DMS114 treated with DMSO at 0.1 percent for 48 hours (cell line): ENCODE measurements at regions not wholly inside any gene's neighbourhood (a gene's known extent, or its start where the extent isn't known, plus 50 kb on each side); places are given as distances from the start of the nearest gene placed in this dataset.
"Not testable (repeated sequence)": the region's sequence is repeated elsewhere in the genome, so short reads cannot be mapped to it uniquely, and the experiment has no call there.

Experiments
- DNase-seq: peaks from one replicate; lab custom pipeline; 2025; ENCODE audit not compliant: unreplicated experiment; lab: John Stamatoyannopoulos, UW

DNA sequence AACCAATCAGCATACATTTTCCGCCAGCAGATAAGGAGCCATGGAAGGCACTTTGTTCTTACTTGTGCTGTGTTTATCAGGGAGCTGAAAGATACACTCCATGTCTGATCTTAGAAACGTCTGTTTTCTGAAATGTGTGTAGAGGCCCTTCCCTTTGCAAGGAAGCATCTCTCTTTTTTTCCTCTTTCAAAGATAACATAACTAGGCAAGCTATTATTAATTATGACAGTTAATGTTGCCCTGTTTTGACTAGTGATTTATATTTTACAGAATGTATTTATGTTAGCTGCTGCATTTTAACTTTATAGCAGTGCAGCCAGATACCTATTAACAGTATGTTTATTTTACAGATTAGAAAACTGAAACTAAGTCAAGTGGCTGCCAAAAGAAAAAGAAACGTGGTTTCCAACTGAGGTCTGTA is 683.2 kb upstream of the IGFBP3 start:
- DNase-seq = no peak

DNA sequence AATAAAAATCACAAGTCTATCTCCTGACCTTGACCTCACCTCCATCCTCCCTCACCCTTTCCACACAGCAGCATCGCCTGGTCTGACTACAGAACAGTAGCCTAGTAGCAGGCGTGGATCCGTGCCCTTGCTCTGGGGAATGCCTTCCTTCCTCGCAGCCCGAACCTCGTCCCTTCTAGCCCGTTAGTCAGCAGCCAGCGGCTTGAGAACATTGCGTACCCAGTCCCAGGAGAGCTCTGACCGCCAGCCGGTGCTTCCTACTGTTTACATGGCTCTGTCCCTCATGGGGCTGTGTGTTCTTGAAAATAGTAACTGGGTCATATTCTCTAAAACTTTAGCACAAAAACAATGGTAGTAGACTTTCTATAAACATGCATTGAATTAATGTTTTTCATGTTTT is 682.7 kb upstream of the IGFBP3 start:
- no peak for DNase-seq

DNA sequence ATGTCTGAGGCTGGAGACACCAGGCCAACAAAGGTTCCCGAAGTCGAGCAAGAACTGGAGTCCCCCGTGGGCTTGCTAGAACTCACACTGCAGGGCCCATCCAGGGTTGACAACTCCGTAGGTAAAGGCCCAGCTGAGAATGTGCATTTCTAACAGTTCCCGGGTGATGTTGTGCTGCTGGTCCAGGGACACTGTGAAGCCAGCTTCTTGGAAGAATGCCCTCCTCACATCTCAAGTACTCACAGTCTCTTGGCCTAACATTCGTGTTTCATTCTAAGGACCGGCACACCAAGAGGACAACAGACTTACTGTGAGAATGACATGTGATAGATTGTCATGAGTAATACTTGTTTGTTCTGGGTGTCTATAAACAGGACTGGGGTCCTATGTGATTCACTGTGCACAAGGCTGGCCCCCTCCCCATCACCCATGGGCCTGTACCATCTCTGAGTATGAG is 682.3 kb upstream of the IGFBP3 start:
- no peak for DNase-seq

DNA sequence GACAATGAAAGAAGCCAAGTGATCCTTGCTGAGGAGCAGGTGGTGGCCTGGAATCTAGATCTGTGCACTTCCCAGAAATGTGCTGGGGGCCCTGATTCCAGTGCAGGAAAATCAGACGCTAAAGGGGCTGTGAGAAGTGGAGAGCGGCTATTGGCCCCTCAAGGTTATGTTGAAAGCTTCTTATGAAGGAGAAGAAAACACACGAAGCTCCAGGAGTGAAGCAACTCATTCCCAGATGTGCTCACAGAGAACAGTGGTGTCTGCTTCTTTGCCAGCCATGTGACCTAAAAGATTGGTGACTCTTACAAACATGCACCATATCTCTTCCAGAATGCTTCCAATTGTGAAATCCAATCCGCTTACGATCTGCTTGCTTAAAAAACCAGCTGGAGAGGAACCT is 679.3 kb upstream of the IGFBP3 start:
- DNase-seq = no peak

DNA sequence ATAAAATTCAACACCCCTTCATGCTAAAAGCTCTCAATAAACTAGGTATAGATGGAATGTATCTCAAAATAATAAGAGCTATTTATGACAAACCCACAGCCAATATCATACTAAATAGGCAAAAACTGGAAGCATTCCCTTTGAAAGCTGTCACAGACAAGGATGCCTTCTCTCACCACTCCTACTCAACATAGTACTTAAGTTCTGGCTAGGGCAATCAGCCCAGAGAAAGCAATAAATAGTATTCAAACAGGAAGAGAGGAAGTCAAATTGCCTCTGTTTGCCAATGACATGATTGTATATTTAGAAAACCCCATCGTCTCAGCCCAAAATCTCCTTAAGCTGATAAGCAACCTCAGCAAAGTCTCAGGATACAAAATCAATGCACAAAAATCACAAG is 673.8 kb upstream of the IGFBP3 start:
- not testable (repeated sequence) for DNase-seq

DNA sequence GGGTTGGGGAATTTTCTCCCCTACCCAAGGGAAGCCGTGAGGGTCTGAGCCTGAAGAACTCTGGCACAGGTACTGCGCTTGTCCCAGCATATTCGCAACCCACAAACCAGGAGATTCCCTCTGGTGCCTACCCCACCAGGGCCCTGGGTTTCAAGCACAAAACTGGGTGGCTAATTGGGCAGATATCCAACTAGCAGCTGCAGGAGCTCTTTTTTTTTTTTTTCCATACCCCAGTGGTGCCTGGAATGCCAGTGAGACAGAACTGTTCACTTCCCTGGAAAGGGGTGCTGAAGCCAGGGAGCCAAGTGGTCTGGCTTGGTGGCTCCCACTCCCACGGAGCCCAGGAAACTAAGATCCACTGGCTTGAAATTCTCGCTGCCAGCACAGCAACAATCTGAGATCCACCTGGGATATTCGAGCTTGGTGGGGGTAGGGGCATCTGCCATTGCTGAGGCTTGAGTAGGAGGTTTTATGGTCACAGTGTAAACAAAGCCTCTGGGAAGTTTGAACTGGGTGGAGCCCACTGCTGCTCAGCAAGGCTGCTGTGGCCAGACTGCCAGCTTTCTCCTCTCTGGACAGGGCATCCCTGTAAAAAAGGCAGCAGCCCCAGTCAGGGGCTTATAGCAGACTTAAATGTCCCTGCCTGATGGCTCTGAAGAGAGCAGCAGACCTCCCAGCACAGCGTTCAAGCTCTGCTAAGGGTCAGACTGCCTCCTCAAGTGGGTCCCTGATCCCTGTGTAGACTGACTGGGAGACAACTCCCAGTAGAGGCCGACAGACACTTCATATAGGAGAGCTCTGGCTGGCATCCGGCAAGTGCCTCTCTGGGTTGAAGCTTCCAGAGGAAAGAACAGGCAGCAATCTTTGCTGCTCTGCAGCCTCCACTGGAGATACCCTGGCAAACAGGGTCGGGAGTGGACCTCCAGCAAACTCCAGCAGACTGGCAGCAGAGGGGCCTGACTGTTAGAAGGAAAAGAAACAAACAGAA is 670.1 kb upstream of the IGFBP3 start:
- DNase-seq = not testable (repeated sequence)

DNA sequence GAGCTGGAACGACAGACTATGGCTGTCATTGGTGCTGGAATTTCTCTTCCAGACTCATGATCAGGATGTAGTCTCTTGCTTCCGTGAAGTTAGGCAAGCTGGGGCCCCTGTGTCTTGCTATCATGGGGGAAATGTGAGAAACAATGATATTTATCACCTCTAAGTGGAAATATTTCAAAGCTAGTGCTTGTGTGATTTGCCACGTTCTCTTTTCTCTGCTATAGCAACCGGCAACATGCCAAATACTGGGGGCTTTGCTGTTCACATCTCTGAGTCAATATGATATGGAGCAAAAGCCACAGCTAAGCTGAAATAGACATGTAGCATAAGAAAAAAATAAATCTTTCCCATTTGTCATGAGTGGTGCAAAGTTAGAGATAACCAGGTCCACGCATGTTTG is 668.2 kb upstream of the IGFBP3 start:
- no peak for DNase-seq

DNA sequence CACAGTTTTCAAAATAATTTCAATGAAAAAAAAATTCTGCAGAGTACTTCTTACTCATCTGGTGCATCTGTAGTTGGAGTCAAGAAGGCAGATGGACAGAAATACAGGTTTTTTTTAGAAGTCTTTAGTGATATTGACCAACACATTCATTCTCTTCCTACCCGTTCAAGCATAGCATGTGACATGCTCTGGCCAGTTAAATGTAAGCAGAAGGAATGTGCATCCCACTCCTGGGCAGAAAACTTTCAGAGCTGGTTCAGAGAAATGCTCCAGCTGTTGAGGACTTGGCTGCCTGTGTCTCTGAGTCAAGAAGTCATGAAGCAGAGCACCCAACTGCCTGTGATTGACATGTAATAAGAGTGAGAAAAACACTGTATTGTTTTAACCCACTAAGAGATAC is 665.3 kb upstream of the IGFBP3 start:
- no peak for DNase-seq

DNA sequence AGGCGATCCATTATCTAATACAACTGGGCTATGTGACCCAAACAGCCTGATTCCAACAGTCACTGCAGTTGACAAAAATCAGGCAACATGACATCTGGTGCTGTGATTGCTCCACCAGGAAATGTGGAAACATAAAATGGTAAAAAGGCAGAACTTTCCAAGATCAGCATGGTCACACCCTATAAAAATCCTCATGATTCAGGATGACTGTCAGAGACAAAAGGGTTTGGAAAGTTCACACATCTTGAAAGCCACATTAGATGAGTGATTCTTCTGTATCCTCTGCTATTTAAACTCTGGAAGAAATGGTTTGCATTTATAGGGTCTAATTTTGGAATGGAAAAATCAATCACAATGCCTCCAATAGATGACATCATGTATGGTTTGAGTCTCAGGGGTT is 662.6 kb upstream of the IGFBP3 start:
- no peak for DNase-seq

DNA sequence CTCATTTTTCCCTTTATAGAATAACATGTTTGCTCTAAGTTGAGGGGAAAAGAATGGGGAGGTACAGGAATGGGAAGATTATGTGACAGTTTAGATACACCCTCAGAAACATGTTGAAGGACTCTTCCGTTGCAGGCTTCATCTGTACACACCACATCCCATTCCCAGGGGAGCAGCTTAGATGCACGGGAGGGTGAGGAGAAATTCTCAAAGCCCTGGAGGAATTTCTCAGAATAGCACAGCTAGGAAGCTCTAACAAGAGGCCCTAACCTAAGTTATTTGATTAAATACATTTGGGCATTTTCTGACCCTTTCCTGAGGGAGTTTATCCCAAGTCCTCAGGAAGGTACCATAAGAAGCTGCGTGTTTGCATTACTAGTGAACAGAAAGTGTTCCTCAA is 660.2 kb upstream of the IGFBP3 start:
- no peak for DNase-seq

DNA sequence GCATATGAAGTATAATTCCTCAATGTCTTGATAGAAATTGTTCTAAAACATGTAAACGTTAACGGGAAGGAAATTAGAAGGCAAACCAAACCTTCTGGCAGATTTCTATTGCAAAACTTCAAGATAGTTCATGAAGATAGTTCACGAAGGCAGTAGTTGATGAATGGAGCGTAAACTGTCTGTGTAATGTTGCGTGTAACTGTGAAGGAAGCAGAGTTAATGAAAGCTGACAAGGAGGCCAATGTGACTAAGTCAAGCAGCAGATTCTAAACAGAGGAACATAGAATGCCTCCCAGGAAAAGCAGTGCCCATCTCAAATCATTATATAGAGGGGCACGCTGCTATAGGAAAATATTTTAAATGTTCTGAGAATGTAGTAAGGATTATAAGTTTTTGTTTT is 659.7 kb upstream of the IGFBP3 start:
- no peak for DNase-seq

DNA sequence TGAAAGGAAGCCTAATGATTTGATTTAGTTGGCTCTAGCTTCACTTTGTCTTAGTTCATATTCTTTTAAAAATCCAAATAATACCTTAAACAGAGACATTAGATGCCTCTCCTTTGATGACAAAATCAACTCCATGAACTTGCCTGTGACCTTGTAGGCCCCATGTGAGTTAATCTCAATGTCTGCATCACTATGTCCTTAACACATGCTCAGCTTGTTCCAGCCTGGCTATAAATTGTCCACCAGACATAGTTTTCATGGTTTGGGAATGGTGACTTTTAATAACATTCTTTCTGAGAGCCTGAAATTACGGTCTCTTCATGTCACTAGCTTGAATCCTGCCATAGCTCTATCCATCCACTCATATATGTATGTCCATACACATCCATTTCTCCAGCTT is 656.3 kb upstream of the IGFBP3 start:
- DNase-seq = no peak

DNA sequence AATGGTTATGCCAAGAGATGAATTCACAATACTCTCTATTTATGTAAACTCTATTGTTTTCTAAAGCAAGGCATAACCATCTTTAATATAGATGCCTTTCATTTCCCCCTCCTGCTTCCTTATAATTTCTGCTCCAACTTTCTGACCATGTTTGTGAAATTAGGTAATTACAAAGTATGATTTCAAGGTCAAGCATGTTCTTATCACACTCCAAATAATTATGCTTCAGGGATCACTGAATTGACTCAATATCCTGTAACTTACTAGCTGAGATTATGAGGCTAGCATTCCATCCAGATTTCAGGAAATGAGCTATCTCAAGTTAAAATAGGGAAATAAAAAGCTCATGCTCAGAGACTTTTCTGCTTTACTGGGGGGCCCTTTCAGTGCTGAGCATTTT is 655.9 kb upstream of the IGFBP3 start:
- DNase-seq = no peak

DNA sequence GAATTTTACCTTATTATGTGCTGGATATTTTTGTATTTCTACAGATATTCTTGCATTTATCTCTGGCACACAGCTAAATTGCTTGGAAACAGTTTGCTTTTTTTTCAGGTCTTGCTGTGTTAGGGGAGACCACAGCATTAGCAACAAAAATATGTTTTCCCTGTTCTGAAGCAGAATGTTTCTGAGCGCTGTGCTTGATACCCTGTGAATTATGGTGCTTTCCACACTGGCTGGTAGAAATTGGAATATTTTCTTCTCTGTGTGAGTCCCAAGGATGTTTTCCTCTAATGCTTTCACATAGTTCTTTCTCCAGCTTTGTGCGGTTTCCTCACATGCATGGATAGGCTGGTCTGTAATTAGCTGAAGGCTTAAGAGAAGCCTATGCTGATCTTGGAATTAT is 651.6 kb upstream of the IGFBP3 start:
- DNase-seq = no peak

DNA sequence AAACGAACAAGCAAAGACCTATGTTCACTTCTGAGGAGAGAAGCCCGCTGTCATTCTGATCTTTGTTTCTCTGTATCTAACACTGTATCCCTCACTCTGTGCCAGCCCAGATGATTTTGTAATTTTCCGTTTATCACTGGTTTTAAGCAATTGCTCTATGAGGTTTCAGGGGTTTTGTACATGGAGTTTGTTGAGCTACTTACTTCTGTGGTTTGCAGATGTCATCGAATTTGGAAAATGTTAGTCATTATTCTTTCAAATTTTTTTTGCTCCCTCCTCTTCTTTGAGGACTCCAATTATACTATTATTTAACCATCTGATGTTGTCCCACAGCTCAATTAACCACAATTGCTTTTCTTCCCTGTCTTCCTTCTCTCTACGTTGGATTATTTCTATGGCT is 650.9 kb upstream of the IGFBP3 start:
- DNase-seq = no peak

DNA sequence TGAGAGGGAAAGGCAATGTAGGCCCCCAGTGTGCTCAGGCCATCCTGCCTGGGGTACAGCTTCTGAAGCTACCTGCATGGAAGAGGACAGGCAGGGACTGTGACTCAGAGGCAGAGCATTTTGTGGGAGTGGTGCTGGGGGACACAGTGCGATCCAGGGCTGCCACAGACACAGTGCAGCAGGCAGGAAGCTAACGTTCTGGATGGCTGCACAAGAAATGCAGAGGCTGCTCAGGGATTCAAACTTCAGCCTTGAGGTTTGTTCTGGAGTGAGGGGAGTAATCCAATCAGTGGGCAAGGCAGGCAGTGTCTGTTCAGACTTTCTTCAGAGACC is 648.0 kb upstream of the IGFBP3 start:
- no peak for DNase-seq

DNA sequence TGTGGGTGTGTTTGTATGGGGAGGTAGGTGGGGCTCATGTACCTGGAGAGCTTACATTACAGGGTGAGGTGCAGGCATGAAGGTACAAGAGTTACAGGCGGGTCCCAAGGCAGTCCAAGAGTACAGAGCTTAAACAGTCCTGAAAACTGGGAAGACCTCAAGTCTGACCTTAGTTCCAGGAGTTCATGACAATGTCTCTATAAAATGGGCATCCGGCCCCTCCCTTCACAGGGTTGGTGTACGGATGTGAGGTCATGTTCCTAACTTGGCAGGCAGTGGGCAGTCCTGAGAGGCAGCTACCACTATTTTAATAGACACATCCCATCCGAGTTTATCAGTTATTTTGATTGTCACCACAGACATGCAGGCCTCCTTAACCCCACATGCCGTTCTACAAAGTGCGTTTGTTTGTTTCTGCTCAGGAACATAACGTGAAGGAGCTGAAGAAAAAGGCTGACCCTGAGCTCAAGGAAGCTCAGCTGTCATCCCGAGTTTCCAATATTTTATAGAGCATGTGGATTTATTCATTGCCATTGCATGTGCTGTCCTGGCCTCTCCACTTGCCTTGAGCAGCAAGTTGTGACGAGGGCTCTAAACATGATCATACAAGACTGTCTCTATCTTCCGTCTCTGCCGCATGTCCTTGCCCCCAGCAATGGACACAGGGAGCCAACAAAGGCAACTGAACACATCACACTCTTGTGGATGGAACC is 647.5 kb upstream of the IGFBP3 start:
- no peak for DNase-seq

DNA sequence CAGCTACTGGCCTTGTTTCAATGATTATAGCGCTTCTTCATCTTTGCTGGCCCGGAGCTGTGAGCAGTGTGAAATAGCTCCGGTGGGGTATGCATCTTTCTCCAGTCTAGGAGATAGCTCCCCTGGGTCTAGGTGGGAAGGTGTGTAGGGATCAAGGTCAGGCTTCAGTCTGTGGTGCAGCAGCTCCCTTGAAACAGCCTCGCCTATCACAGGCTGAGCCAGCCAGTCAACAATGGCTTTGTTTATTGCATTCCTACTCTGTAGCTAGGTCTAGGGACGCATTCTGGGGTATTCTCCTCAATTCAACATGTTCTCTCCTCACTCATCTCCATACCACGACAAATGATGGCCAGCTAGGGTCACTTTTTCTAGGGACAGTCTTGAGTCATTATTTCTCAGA is 646.8 kb upstream of the IGFBP3 start:
- no peak for DNase-seq

DNA sequence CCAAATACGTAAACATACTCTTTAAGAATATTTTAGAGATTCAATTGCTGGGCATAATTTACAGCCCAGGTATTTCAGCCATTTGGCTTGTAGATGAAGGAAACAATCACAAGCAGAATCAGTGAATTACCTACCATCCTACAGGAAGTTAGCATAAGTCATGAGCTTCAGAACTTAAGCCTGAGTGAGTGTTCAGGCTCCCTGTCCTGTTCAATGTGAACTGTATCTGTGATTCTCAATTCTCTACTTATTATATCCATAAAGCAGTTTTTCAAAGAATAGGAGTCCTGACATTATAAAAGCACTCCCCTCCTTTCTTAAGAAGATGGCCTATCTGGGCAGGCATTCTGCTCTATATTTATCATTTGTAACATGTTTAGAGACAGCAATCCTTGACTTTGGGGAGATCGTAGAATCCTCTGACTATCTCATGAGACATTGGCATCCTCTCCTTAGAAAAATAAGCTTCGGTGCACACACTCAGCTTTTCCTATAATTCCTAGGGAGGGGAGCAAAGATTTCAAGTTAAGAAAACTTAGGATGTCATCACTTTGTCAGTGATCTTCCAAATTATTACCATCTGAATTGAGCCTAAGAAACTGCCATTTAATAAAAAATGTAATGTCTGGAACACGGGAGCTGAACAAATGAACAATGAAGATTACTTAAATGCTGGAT is 645.2 kb upstream of the IGFBP3 start:
- DNase-seq = no peak

DNA sequence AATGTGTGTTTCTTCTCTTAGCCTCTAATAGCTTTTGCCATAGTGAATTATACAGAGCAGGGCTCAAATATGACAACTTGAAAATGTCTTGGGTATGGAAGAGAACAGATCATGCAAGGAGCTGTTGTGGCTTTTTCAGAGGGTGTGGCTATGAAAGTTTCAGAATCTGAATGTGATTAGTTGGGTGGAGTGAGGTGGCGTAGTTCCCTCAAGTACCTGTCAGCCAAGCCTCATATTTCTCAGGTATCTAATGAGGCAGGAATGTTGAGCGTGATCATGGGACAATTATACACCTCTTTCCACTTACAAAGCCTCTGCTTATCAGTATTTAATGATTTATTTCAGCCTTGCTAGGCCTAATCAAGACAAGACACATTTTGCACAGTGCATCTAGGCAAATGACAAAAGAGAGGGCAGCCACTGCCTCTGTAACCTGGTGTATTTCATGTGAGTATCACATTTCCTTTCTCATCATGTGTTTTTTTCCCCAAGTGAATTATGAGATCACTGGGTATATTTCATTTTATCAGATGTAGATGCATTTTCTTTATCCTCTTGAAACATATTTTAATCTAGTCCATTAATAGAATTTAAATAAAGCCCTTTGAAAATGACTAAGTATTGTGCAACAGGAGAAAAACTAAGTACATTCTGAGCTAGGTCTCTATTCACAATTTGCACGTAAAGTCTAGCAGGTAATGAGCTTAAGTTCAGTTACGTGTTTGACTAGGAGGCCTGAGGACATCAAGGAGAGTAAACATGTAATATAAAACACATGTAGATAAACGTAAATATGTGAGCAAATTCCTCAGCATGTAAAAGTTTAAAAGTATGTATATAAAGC is 644.4 kb upstream of the IGFBP3 start:
- no peak for DNase-seq
